Nephron (organoid): ENCODE measurements at regions not wholly inside any gene's neighbourhood (a gene's known extent, or its start where the extent isn't known, plus 50 kb on each side); places are given as distances from the start of the nearest gene placed in this dataset.

Experiments
- H3K27ac Mint-ChIP-seq, 3 experiments: 2 replicates each; pipeline ENCODE4 v1.8.0; 2020; ENCODE audit warnings: mixed read lengths in 3 of 3, mild to moderate bottlenecking in 2 of 3, moderate library complexity in 1 of 3
- H3K27me3 Mint-ChIP-seq: 2 replicates; pipeline ENCODE4 v1.8.0; 2021; ENCODE audit warnings: low read depth, mild to moderate bottlenecking, moderate library complexity, mixed read lengths
- H3K36me3 Mint-ChIP-seq: 2 replicates; pipeline ENCODE4 v1.8.0; 2020; ENCODE audit warnings: low read depth, mixed read lengths
- H3K4me1 Mint-ChIP-seq: 2 replicates; pipeline ENCODE4 v1.8.0; 2020; ENCODE audit warnings: mixed read lengths
- H3K4me3 Mint-ChIP-seq, 3 experiments: 2 replicates each; pipeline ENCODE4 v1.8.0; 2020; ENCODE audit warnings: mild to moderate bottlenecking in 3 of 3, mixed read lengths in 3 of 3, moderate library complexity in 2 of 3
- H3K9me3 Mint-ChIP-seq: 2 replicates; pipeline ENCODE4 v1.8.0; 2020; ENCODE audit warnings: mixed read lengths
- TF ChIP-seq, protein P1 (sequence below), 3 experiments: fragments of 200-600 bp; sonication (generic); IDR thresholded peaks; one replicate each; pipeline ENCODE4 v1.5.0; 2021; ENCODE audit warnings: antibody characterized with exemption in 3 of 3; ENCODE audit not compliant: unreplicated experiment in 3 of 3

DNA sequence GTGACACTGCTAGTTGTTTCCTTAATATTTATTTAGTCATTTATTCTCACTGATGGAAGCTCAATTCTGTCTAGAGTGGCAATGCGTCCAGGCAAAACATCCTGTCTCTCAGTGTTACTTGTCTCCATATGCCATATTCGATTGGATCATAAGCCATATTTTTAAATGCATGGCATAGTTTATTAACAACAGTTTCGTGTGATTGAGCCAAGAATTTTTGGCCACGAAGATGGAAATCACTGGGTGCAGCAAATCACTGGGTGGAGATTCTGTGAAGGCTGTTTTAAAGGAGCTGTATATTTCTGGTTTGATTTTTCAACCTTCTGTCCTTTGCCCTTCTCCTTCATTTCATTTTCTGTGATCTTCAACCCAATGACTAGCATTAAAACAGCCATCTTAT is 205.2 kb downstream of the JRKL start:
- no peak overlapping the region for H3K4me3 Mint-ChIP-seq
- H3K9me3 Mint-ChIP-seq, result no peaks in the 10 kb centered on the region
- no peaks in the 10 kb centered on the region for H3K27me3 Mint-ChIP-seq
- no peaks in the 10 kb centered on the region for H3K4me1 Mint-ChIP-seq
- H3K27ac Mint-ChIP-seq, result no peak overlapping the region
- H3K36me3 Mint-ChIP-seq, result no peaks in the 10 kb centered on the region
- TF ChIP-seq, protein P1, sequence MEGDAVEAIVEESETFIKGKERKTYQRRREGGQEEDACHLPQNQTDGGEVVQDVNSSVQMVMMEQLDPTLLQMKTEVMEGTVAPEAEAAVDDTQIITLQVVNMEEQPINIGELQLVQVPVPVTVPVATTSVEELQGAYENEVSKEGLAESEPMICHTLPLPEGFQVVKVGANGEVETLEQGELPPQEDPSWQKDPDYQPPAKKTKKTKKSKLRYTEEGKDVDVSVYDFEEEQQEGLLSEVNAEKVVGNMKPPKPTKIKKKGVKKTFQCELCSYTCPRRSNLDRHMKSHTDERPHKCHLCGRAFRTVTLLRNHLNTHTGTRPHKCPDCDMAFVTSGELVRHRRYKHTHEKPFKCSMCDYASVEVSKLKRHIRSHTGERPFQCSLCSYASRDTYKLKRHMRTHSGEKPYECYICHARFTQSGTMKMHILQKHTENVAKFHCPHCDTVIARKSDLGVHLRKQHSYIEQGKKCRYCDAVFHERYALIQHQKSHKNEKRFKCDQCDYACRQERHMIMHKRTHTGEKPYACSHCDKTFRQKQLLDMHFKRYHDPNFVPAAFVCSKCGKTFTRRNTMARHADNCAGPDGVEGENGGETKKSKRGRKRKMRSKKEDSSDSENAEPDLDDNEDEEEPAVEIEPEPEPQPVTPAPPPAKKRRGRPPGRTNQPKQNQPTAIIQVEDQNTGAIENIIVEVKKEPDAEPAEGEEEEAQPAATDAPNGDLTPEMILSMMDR (IDR thresholded peaks at IDR 0.05; ENCODE audit: unreplicated experiment in 3 of 3), result no peak

DNA sequence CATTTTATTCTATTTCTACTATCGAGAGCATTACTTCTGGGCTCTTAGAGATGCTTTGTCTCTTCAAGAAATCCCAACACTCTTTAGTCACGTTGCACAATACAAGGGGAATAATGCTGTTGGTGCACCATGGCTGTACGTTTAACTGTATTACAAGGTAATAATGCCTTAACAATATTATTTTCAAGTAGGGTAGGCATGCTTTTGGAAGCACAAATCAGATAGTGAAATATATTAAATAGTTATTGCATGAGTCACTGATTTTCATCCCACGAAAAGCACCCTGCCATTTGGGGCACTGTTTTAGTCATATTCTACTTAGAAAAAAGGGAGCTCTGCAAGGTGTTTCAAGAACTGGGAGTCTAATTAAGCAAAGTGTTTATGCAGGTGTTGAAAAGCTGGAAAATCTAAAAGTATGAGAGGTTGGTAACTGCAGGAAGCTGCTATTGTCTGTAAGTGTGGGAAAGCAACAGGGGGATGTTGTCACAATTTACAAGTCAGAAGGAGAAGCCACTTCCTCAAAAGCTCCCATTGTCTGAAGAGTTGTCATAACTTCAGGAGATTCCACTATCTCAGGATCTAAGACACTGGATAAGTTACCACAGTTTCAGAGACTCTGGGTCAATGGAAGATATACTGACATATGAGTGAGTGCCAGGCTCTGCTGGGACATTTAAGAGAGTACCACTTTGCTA is 218.2 kb downstream of the JRKL start:
- TF ChIP-seq, protein P1 (IDR thresholded peaks at IDR 0.05; ENCODE audit: unreplicated experiment in 3 of 3), result no peak
- H3K27me3 Mint-ChIP-seq, result no peaks in the 10 kb centered on the region

DNA sequence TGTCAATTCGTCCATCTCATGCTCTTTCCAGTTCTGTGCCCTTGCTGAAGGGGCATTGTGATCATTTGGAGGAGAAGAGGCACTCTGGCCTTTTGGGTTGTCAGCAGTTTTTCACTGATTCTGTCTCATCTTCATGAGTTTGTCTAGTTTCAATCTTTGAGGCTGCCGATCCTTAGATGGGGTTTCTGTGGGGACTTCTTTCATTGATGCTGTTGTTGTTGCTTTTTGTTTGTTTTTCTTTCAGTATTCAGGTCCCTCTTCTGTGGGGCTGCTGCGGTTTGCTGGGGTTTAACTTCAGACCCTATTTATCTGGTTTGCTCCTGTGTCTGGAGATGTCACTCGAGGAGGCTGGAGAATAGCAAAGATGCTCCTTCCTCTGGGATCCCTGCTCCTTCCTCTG is 224.3 kb downstream of the JRKL start:
- Mint-ChIP-seq H3K4me1 (no peaks in the 10 kb centered on the region), H3K4me3 (no peak overlapping the region)

More for the DNA sequence above, 218.2 kb downstream of the JRKL start:
- H3K36me3 Mint-ChIP-seq, result no peaks in the 10 kb centered on the region
- H3K4me1 Mint-ChIP-seq, result no peaks in the 10 kb centered on the region
- H3K4me3 Mint-ChIP-seq, result no peak overlapping the region
- H3K9me3 Mint-ChIP-seq, result peaks cover 3% of the 10 kb centered on the region
- H3K27ac Mint-ChIP-seq, result no peak overlapping the region

DNA sequence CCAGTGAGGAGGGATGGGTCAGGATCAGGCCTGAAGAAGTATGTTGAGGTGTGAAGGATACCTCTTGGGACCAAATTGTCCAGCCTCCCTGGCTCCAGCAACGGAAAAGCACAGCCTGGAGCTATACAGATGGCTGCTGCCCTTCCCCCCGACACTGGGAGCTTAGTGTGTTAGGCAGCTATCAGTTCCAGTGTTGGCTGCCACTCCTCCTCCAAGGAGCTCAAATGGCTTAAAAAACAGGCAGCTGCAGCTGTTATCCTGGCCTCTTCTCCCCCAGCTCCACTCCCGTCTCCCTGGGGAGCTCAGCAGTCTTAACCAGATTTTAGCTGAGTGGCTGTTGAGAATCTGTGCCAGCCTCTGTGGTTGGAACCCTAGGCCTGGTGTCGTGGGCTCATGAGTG is 225.0 kb downstream of the JRKL start:
- Mint-ChIP-seq H3K4me3 (no peak overlapping the region), H3K4me1 (no peaks in the 10 kb centered on the region), H3K27ac (no peak overlapping the region), H3K36me3 (no peaks in the 10 kb centered on the region), H3K27me3 (no peaks in the 10 kb centered on the region), H3K9me3 (peaks cover 12% of the 10 kb centered on the region)
- TF ChIP-seq, protein P1 (IDR thresholded peaks at IDR 0.05; ENCODE audit: unreplicated experiment in 3 of 3), result no peak

More for the DNA sequence above, 224.3 kb downstream of the JRKL start:
- TF ChIP-seq, protein P1 (IDR thresholded peaks at IDR 0.05; ENCODE audit: unreplicated experiment in 3 of 3), result no peak
- no peak overlapping the region for H3K27ac Mint-ChIP-seq
- H3K9me3 Mint-ChIP-seq, result peaks cover 12% of the 10 kb centered on the region
- no peaks in the 10 kb centered on the region for H3K36me3 Mint-ChIP-seq
- H3K27me3 Mint-ChIP-seq, result no peaks in the 10 kb centered on the region

DNA sequence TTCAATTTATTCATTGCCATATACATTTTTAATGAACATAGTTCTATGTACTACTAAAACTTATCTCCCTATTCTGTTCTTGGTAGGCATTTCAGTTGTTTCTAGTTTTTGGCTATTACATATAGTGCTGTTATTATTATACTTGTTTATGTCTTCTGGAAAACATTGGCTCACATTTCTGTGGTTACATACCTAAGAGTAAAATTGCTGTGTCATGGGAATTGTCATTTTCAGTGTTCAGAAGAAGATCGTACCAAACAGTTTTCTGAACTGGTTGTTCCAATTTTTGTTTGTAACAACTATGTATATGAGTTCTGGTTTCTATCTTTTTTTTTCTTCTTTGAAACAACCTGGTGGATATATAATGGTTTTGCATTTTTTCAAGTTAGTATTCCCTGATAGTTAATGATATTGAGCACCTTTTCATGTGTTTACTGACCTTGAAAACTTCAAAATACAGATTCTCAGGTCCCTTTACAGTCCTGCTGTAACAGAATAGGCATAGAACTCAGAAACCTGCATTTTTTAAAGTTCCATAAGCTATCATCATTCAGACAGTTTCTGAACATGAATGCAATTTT is 230.7 kb downstream of the JRKL start:
- Mint-ChIP-seq H3K27me3 (no peaks in the 10 kb centered on the region), H3K4me3 (no peak overlapping the region), H3K9me3 (peaks cover 1% of the 10 kb centered on the region), H3K36me3 (no peaks in the 10 kb centered on the region), H3K27ac (no peak overlapping the region), H3K4me1 (no peaks in the 10 kb centered on the region)
- TF ChIP-seq, protein P1 (IDR thresholded peaks at IDR 0.05; ENCODE audit: unreplicated experiment in 3 of 3), result no peak

DNA sequence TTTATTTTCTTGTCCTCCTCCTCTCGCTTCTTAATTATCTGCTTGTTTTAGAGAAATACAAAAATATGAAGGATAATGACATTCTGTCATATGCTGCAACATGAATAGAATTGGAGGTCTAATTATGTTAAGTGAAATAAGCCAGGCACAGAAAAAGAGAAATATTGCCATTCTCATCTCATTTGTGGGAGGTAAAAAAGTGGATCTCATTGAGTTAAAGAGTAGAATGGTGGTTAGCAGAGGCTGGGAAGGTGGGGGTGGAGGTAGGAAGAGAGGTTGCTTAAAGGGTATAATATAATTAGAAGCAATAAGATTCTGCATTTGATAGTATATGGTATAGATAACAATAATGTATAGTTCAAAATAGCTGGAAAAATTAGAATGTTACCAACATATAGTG is 231.3 kb downstream of the JRKL start:
- H3K36me3 Mint-ChIP-seq, result no peaks in the 10 kb centered on the region
- TF ChIP-seq, protein P1 (IDR thresholded peaks at IDR 0.05; ENCODE audit: unreplicated experiment in 3 of 3), result no peak
- no peak overlapping the region for H3K27ac Mint-ChIP-seq
- no peaks in the 10 kb centered on the region for H3K4me1 Mint-ChIP-seq
- no peak overlapping the region for H3K4me3 Mint-ChIP-seq
- no peaks in the 10 kb centered on the region for H3K27me3 Mint-ChIP-seq
- H3K9me3 Mint-ChIP-seq, result peaks cover 8% of the 10 kb centered on the region
